LHCN-M2 (cell line): ENCODE measurements at regions not wholly inside any gene's neighbourhood (a gene's known extent, or its start where the extent isn't known, plus 50 kb on each side); places are given as distances from the start of the nearest gene placed in this dataset.
"Not testable (repeated sequence)": the region's sequence is repeated elsewhere in the genome, so short reads cannot be mapped to it uniquely, and the experiment has no call there.

ENCODE experiments used
- DNase-seq: peaks from one replicate; pipeline ENCODE4 v3.0.0-alpha.2; 2012; ENCODE audit warnings: low read depth

DNA sequence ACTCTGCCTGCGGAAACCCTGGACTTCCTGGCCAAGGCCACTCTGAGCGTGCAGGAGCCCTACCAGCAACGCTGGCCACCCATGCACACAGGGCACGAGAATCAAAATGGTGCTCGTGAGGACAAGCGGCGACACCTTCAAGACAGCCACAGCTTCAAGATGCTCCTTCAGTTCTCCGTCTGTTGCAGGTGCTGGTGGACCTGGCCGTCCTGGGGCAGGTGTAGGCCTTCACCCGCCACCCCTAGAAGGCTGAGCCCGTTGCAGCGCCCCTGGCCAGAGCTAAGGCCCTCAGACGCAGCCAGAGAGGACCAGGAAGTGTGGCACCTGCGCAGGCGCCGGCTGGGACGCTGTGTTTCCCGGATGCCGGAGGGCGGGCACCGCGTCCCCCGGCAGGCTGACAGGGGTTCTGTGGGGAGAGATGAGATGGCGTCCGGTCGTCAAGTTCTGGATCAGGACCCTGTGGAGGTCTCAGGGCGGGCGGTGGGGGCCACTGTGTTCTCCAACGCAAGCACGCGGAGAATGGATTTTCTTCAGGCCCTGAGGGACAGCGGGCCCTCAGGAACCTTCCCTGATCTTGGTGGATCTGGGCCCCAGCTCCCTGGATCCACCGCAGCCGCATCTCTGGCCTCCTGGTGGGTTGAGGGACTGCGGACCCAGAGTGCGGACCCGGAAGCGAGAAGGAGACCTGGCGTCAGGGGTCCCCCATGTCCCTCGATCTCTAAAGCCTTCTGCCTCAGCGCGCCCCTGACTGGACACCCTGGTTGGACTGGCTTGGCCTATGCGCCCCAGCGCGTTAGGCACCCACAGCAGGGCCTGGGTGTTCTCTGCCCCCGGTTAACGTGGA is 1770.8 kb upstream of the CDH9 start:
- DNase-seq: no peak

GRCh38 chr5:28807195-28807729 is 1768.9 kb upstream of the CDH9 start:
- peak; percentile 46 for DNase-seq

DNA sequence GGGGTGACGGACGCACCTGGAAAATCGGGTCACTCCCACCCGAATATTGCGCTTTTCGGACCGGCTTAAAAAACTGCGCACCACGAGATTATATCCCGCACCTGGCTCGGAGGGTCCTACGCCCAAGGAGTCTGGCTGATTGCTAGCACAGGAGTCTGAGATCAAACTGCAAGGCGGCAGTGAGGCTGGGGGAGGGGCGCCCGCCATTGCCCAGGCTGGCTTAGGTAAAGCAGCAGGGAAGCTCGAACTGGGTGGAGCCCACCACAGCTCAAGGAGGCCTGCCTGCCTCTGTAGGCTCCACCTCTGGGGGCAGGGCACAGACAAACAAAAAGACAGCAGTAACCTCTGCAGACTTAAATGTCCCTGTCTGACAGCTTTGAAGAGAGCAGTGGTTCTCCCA is 1760.6 kb upstream of the CDH9 start:
- DNase-seq: not testable (repeated sequence)

- DNase-seq: no peak
Measured at GRCh38 chr5:28788954-28789353, 1750.6 kb upstream of the CDH9 start.

DNA sequence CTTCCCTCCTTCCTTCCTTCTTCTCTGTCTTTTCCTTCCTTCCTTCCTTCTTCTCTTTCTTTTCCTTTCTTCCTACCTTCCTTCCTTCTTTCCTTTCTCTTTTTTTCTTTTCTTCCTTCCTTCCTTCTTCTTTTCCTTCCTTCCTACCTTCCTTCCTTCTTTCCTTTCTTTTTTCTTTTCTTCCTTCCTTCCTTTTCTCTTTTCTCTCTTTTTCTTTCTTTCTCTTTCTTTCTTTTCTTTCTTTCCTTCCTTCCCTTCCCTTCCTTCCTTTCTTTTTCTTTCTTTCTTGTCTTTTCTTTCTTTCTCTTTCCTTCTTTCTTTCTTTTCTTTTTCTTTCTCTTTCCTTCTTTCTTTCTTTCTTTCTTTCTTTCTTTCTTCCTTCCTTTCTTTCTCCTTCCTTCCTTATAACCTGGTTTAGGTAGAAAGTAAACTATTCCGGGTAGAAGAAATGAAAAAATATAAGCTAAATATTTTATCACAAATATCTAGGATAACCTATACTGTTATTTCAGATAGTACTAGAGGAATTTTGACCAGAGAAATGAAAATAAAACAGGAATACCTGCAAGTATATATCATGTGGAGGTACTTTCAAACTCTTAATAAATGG is 1741.8 kb upstream of the CDH9 start:
- DNase-seq: no peak

- DNase-seq: peak; percentile 25
Measured at GRCh38 chr5:28779161-28779754, 1740.9 kb upstream of the CDH9 start.

GRCh38 chr5:28770307-28770706 is 1731.9 kb upstream of the CDH9 start:
- no peak for DNase-seq

- DNase-seq: peak; percentile 43
Measured at GRCh38 chr5:28766565-28767158, 1728.3 kb upstream of the CDH9 start.

GRCh38 chr5:28751396-28751795 is 1713.0 kb upstream of the CDH9 start:
- DNase-seq: no peak

DNA sequence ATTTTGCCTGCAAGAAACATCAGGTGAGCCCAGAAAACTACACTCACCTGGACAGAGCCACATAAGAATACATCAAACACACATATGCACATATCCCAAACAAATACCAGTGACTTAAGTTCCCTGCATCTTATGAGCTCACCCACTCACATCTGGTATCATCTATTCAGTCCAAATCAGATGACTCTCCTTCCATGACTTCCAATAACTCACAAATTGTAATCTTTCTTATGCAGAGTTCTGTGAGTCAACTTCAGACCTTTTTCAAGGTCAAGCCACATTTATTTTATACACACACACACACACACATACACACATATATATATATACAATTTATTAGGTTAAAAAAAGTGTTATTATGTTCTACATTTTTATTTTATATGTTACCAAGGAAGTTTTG is 1711.9 kb upstream of the CDH9 start:
- no peak for DNase-seq

DNA sequence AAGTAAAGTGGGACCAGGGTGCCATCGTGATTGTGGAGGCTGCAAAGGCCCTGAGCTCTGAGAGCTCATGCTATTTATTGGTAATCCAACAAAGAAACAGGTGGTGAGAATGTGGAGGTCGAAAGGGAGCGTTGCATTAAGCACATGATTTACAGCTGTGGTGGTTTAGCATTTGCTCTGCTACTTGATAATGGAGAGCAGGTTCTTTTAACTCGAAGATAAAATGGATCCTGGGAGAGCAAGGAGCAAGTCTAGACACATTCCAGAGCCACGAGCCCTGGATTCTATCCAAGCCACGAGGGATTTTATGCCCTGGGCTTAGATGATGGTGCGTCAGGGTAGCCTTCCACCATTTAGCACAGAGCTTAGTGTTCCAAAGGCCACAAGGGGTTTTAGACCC is 1710.1 kb upstream of the CDH9 start:
- DNase-seq: no peak

GRCh38 chr5:28743716-28744110 is 1705.3 kb upstream of the CDH9 start:
- DNase-seq: no peak

DNA sequence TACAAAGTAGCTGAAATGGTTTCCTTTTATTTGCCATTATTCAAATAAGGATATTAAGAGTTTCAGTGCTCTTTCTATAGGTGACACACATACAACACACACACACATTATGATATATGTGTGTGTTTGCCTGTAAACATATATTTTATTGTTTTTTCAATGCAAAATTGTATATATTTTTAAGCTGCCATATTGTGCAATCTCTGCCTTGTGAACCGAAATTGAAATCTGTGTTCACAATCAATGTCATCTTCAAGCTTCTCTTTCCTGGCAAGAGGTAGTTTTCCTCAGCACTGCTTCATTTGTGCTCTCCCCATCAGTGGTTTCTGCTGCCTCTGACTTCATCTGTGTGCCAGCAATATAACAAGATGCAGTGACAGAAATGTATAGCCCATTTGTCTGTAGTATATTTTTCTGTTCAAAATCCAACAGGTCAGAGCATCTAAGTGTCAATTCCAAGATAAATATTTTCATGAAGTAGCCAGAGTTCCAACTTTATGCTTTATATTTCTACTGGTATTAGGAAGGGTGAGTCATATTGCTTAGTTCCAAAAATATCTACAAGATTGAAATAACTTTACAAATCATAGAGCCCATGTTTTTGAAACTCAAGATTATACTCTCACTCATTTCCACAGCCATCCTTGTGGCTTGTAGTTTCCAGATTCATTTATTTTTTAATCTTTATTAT is 1704.8 kb upstream of the CDH9 start:
- DNase-seq: peak; percentile 19

DNA sequence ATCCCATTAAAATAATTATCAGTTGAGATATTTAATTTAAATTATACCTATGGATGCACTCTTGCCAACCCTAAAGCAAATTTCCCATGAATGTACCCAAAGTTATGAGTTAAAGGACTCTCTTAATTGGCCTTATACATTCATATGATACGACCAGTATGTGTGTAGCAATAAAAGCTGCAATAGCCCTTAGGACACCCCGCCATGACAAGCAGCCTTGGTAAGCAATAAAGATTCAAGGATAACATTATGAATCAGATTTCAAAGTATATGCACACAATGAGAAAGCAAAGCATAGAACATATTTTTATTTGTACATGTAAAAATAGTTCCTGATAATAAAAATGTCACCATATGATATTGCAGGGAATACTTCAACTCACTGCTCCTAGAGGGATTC is 1699.3 kb upstream of the CDH9 start:
- no peak for DNase-seq

DNA sequence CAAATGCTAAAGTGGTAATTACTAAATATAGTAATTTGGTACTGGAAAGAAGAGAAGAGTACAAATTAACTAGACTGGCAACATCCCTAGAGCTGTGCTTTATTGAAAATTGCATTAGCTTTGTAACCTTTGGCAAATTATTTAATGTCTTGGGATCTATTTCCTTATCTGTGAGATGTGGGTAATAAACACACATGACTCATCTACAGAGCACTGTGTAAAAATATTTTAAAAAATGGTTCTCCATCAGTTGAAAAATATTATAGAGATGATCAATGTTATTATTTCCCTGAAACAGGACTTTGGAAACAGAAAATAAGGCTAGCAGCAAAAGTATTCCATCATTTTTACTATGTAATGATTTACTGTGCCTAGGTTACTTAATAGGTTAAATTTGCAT is 1698.8 kb upstream of the CDH9 start:
- no peak for DNase-seq

- DNase-seq: no peak
Measured at GRCh38 chr5:28734396-28734795, 1696.0 kb upstream of the CDH9 start.

DNA sequence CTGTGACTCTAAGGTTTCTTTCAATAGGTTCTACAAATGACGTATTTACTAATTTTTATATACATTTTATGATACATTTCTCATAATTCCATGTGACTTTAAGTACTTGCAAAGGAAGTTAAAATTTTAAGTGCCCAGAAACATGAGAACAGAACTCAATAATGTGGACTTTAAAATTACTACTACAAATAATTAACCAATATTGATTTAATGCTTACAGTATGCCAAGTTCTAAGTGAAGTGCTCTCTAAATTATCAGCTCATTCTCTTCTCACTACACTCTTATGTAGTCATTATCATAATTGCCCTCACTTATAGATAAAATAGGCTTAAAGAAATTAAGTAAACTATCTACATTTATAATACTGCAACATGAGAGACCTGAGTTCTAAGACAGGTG is 1690.7 kb upstream of the CDH9 start:
- DNase-seq: no peak

DNA sequence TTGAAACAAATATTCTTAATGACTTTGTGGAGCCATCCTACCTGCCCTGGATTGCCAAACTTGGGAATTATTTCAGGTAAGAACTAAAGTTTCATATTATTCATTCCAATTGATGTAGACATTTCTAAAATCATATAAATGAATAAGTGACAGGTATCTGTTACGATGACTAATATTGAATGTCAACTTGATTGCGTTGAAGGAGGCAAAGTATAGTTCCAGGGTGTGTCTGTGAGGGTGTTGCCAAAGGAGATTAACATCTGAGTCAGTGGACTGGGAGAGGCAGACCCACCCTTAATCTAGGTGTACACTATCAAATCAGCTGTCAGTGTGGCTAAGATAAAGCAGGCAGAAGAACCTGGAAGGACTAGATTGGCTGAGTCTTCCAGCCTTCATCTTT is 1688.4 kb upstream of the CDH9 start:
- DNase-seq: no peak

DNA sequence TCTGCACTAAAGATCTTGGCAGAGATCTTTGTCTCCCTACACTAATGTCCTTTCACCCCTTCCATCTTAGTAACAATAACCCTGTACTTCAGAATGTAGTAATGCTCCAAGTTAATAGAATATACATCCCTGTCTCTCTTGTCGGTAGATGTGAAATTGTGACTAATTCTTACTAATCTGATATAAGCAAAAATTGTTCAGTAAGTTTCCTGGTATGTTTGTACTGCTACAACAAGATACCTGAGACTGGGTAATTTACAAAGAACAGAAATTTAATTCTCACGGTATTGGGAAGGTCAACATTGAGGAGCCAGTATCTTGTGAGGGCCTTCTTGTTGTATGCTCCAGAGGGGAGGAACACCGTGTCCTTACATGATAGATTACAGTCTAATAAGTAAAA is 1686.6 kb upstream of the CDH9 start:
- no peak for DNase-seq

DNA sequence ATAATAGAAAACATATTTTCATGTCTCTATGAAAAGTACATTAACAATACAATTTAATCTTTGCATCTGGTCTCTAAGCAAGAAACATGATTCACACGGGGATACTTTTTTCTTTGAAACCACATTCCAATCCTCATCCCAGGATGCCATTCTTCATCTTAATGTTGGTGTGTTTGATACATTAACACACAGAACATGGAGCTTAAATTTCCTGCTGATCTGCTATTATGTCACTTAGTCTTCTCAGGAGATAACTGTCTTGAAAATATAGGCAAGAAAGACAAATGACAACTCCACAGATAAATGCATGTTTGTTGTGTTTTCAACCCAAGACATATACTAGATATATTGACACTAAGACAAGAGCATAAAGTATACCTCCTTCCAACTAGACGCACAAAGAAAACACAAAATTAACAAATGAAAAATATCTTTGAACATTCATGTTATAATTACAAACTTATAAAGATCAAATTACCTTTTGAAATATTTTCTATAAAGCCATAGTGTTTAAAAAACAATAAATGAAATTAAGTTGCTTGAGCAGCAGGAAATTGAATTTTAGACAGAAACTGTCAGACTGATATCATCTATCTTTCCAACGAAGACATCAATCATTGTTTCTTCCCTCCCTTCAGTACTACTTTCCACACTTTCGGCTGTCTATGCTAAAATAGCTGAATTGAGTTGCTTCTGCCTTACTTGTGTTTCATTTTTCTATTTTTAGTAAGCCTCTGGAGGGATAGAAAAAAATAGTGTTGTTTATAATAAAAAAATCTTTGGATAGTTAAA is 1676.7 kb upstream of the CDH9 start:
- DNase-seq: no peak

- no peak for DNase-seq
Measured at GRCh38 chr5:28710360-28710759, 1672.0 kb upstream of the CDH9 start.
